Activated CD8-positive, alpha-beta T cell treated with anti-CD3 and anti-CD28 coated beads for 36 hours (primary cell): ENCODE measurements at regions not wholly inside any gene's neighbourhood (a gene's known extent, or its start where the extent isn't known, plus 50 kb on each side); places are given as distances from the start of the nearest gene placed in this dataset.

Experiments
- ATAC-seq: fragments of 200-7000 bp; cut with Tn5 transposase; one replicate; pipeline ENCODE4 v1.10.0; 2021; ENCODE audit warnings: mild to moderate bottlenecking, moderate library complexity
- CTCF ChIA-PET: fragments of 350-600 bp; sonication (Branson Sonifier 250); formaldehyde crosslinking; loops from one replicate; lab custom pipeline; 2021; ENCODE audit warnings: antibody characterized with exemption; lab: Charles Lee
- POLR2A ChIA-PET: fragments of 350-600 bp; sonication (Branson Sonifier 250); formaldehyde crosslinking; loops from one replicate; lab custom pipeline; 2021; ENCODE audit warnings: antibody characterized with exemption; lab: Charles Lee
- DNase-seq: peaks from one replicate; pipeline ENCODE4 v3.0.0-alpha.2; 2020
- H3K27ac Mint-ChIP-seq: one replicate; pipeline ENCODE4 v1.8.0; 2021; ENCODE audit warnings: mild to moderate bottlenecking, mixed read lengths
- H3K27me3 Mint-ChIP-seq: one replicate; pipeline ENCODE4 v1.8.0; 2021; ENCODE audit warnings: mixed read lengths
- H3K36me3 Mint-ChIP-seq: one replicate; pipeline ENCODE4 v1.8.0; 2021; ENCODE audit warnings: low read depth, mixed read lengths
- H3K4me1 Mint-ChIP-seq: one replicate; pipeline ENCODE4 v1.8.0; 2021; ENCODE audit warnings: low read depth, mixed read lengths
- H3K4me3 Mint-ChIP-seq: one replicate; pipeline ENCODE4 v1.8.0; 2021; ENCODE audit warnings: mild to moderate bottlenecking, moderate library complexity, mixed read lengths
- H3K9me3 Mint-ChIP-seq: one replicate; pipeline ENCODE4 v1.8.0; 2021; ENCODE audit warnings: mixed read lengths
- intact Hi-C: fragments of 100-400 bp; cut with micrococcal nuclease; formaldehyde crosslinking; loops from one replicate; pipeline ENCODE4 v1.10.0; 2022
- TF ChIP-seq, protein P1 (sequence below): fragments of 200-600 bp; IDR thresholded peaks from one replicate; pipeline ENCODE4 v1.8.0; 2022; ENCODE audit warnings: antibody characterized with exemption, mild to moderate bottlenecking

DNA sequence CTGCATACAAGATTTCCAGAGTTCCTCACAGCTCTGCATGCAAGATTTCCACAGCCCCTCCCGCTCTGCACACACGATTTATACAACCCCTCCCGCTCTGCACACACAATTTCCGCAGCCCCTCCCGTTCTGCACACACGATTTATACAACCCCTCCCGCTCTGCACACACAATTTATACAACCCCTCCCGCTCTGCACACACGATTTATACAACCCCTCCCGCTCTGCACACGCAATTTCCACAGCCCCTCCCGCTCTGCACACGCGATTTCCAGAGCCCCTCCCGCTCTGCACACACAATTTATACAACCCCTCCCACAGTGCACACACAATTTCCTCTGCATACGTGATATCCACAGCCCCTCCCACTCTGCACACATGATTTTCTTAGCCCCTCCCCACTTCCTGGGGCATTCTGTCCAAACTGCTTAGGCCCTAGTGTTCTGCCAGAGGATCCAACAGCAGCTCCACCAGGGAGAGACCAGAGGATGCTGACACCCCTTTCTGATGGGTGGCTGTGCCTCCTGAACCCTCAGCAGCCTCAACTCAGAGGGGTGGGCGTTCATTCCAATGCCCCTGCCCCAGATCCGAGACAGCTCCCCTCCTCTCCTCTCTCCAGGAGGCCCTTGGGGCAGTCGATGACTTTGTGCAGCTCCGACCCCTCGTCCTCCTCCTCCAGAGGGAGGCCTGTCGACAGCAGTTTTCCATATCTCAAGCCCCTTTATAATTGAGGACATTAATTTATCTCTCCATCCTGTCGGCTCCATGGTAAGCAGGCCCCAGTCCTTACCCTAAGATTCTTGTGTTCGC lies 671.7 kb downstream of the BRD1 start:
- Mint-ChIP-seq H3K9me3 (peaks cover 2% of the 10 kb centered on the region), H3K36me3 (no peaks in the 10 kb centered on the region), H3K27ac (no peak overlapping the region), H3K4me3 (no peak overlapping the region), H3K27me3 (no peaks in the 10 kb centered on the region), H3K4me1 (no peaks in the 10 kb centered on the region)
- TF ChIP-seq, protein P1, sequence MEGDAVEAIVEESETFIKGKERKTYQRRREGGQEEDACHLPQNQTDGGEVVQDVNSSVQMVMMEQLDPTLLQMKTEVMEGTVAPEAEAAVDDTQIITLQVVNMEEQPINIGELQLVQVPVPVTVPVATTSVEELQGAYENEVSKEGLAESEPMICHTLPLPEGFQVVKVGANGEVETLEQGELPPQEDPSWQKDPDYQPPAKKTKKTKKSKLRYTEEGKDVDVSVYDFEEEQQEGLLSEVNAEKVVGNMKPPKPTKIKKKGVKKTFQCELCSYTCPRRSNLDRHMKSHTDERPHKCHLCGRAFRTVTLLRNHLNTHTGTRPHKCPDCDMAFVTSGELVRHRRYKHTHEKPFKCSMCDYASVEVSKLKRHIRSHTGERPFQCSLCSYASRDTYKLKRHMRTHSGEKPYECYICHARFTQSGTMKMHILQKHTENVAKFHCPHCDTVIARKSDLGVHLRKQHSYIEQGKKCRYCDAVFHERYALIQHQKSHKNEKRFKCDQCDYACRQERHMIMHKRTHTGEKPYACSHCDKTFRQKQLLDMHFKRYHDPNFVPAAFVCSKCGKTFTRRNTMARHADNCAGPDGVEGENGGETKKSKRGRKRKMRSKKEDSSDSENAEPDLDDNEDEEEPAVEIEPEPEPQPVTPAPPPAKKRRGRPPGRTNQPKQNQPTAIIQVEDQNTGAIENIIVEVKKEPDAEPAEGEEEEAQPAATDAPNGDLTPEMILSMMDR, result no peak
- CTCF ChIA-PET, result no interaction called here
- POLR2A ChIA-PET, result interaction anchor here (0.6 kb wide), 1 partner anchor 1030 kb away, joined by 3 read pairs; no protein-coding TSS in a partner anchor
- no peak for ATAC-seq
- no peak for DNase-seq
- intact Hi-C loops, result no loop called here

DNA sequence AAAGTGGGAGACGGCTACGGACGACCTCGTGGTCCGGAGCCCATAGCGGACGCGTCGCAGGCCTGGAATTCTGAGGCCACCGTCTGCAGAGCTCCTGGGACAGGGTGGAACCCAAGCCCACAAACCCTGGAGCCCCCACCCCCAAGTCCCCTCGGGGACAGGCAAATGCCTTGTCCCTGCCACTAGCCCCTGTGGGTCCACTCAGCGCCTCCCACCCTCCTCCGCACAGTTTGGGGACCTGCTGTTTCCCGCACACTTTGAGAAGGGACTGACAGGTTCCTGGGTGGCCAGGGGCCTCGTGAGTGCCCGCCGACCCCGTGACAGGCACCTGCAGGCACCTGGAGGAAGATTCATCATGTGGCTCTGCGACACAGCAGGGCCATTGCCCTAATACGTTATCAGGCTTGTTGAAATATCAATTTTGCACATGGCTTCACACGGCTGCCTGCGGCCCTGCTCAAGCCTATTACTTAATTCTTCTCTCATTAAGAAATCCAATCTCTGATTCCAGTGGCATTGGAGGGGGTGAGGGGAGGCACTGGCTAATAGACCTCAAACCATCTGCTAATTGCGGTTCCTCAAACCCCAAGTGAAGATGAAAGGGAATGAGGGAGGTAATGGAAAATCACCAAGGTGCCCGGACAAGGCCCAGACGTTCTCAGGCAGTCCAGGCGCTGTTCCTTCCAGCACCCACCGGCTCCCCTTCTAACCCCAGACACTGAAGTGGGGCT lies 672.5 kb downstream of the BRD1 start:
- TF ChIP-seq, protein P1, result no peak
- DNase-seq, result no peak
- ATAC-seq, result no peak
- H3K36me3 Mint-ChIP-seq, result no peaks in the 10 kb centered on the region
- ChIA-PET POLR2A (interaction anchor here (0.6 kb wide), 1 partner anchor 1029 kb away, joined by 3 read pairs; no protein-coding TSS in a partner anchor), CTCF (no interaction called here)
- intact Hi-C loops, result no loop called here
- H3K4me3 Mint-ChIP-seq, result no peak overlapping the region
- H3K9me3 Mint-ChIP-seq, result peaks cover 2% of the 10 kb centered on the region
- no peaks in the 10 kb centered on the region for H3K4me1 Mint-ChIP-seq
- no peaks in the 10 kb centered on the region for H3K27me3 Mint-ChIP-seq
- no peak overlapping the region for H3K27ac Mint-ChIP-seq

DNA sequence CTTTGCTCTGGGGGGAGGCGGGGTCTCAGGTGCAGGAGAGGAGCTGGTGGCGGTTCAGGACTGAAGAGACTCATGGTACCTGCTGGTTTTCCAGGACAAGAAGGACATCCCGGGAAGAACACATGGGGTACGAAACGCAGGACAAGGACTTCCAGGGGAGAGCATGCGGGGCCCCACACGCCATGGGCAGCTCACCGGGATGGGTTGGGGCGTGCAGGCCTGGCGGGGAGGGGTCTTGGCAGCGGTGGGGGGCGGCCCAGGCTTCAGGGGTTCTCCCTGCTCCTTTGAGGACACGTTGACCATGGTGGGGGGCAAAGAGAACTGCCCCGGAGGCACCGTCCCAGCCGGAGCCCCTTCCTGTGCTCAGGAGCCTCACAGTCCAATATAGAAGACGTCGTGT lies 673.2 kb downstream of the BRD1 start:
- TF ChIP-seq, protein P1, result no peak
- Mint-ChIP-seq H3K36me3 (no peaks in the 10 kb centered on the region), H3K27ac (no peak overlapping the region), H3K4me3 (no peak overlapping the region), H3K9me3 (peaks cover 2% of the 10 kb centered on the region), H3K27me3 (no peaks in the 10 kb centered on the region), H3K4me1 (no peaks in the 10 kb centered on the region)
- ChIA-PET CTCF (no interaction called here), POLR2A (no interaction called here)
- ATAC-seq, result no peak
- intact Hi-C loops, result no loop called here
- no peak for DNase-seq

DNA sequence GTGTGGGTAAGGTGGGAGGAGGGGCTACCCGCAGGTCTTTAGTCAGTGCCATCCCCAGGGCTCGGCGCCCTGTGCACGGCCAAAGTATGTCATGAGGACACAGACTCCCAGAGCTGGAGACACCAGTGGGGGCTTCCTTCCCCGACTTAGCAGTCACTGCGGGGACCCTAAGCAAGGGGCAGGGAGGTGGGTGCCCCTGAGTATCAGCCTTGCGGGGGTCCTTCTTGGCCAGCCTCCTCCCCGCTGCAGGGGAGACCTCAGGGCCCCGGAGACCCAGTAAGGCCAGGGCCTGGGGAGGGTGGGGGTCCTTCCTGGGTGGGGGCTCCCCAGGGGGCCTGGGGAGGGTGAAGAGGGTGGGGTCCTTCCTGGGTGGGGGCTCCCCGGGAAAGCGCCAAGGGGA lies 673.8 kb downstream of the BRD1 start:
- intact Hi-C loops, result no loop called here
- Mint-ChIP-seq H3K27me3 (no peaks in the 10 kb centered on the region), H3K4me3 (no peak overlapping the region), H3K4me1 (no peaks in the 10 kb centered on the region), H3K9me3 (peaks cover 2% of the 10 kb centered on the region), H3K27ac (no peak overlapping the region), H3K36me3 (no peaks in the 10 kb centered on the region)
- ChIA-PET POLR2A (no interaction called here), CTCF (no interaction called here)
- DNase-seq (no peak), ATAC-seq (no peak)
- TF ChIP-seq, protein P1, result no peak
